Panc1 (cell line): ENCODE measurements at regions not wholly inside any gene's neighbourhood (a gene's known extent, or its start where the extent isn't known, plus 50 kb on each side); places are given as distances from the start of the nearest gene placed in this dataset.

Experiments used
- POLR2AphosphoS5 ChIP-seq: IDR thresholded peaks from 2 replicates; pipeline ENCODE4 v1.6.1; 2012; ENCODE audit warnings: mild to moderate bottlenecking, low read depth, low read length, moderate library complexity
- TCF7L2 ChIP-seq: IDR thresholded peaks from 2 replicates; pipeline ENCODE4 v1.6.1; 2011; ENCODE audit warnings: mild to moderate bottlenecking, low read depth, low read length, inconsistent platforms
- TF ChIP-seq, protein P1 (sequence below): fragments of 450-650 bp; IDR thresholded peaks from 2 replicates; pipeline ENCODE4 v1.5.1; 2017; ENCODE audit warnings: mild to moderate bottlenecking
- TF ChIP-seq, protein P2 (sequence below), 2 experiments: IDR thresholded peaks; 2 replicates each; pipeline ENCODE4 v1.6.1; 2011 to 2012; ENCODE audit warnings: low read depth in 2 of 2, control low read depth in 1 of 2, low read length in 1 of 2, mild to moderate bottlenecking in 1 of 2, moderate library complexity in 1 of 2; ENCODE audit not compliant: insufficient read depth in 1 of 2

DNA sequence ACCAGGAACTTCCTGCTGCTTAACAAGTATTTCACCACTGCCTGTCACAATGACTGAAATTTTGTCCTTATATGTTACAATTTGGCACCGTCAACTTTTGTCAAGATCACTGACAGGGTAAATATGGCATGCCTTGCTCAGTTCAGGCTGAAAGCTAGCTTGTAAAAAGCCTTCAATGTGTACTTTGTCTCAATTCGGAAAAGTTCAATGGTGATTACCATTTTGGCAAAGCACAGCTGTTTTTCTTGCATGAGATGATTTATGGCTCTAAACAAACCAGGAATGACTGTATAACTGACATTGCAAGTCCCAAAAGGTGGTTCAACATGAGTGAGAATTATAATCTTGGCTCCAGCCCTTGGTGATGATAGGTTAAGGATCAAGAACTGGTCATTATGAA, 1255.2 kb downstream of the CNTNAP5 start:
- TF ChIP-seq, protein P1, sequence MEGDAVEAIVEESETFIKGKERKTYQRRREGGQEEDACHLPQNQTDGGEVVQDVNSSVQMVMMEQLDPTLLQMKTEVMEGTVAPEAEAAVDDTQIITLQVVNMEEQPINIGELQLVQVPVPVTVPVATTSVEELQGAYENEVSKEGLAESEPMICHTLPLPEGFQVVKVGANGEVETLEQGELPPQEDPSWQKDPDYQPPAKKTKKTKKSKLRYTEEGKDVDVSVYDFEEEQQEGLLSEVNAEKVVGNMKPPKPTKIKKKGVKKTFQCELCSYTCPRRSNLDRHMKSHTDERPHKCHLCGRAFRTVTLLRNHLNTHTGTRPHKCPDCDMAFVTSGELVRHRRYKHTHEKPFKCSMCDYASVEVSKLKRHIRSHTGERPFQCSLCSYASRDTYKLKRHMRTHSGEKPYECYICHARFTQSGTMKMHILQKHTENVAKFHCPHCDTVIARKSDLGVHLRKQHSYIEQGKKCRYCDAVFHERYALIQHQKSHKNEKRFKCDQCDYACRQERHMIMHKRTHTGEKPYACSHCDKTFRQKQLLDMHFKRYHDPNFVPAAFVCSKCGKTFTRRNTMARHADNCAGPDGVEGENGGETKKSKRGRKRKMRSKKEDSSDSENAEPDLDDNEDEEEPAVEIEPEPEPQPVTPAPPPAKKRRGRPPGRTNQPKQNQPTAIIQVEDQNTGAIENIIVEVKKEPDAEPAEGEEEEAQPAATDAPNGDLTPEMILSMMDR: no peak
- TF ChIP-seq TCF7L2 (no peak), POLR2AphosphoS5 (no peak)
- TF ChIP-seq, protein P2, sequence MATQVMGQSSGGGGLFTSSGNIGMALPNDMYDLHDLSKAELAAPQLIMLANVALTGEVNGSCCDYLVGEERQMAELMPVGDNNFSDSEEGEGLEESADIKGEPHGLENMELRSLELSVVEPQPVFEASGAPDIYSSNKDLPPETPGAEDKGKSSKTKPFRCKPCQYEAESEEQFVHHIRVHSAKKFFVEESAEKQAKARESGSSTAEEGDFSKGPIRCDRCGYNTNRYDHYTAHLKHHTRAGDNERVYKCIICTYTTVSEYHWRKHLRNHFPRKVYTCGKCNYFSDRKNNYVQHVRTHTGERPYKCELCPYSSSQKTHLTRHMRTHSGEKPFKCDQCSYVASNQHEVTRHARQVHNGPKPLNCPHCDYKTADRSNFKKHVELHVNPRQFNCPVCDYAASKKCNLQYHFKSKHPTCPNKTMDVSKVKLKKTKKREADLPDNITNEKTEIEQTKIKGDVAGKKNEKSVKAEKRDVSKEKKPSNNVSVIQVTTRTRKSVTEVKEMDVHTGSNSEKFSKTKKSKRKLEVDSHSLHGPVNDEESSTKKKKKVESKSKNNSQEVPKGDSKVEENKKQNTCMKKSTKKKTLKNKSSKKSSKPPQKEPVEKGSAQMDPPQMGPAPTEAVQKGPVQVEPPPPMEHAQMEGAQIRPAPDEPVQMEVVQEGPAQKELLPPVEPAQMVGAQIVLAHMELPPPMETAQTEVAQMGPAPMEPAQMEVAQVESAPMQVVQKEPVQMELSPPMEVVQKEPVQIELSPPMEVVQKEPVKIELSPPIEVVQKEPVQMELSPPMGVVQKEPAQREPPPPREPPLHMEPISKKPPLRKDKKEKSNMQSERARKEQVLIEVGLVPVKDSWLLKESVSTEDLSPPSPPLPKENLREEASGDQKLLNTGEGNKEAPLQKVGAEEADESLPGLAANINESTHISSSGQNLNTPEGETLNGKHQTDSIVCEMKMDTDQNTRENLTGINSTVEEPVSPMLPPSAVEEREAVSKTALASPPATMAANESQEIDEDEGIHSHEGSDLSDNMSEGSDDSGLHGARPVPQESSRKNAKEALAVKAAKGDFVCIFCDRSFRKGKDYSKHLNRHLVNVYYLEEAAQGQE (IDR thresholded peaks at IDR 0.05; ENCODE audit: insufficient read depth in 1 of 2, low read depth in 2 of 2, low read length in 1 of 2): no peak
